ENCODE measurements at regions not wholly inside any gene's neighbourhood (a gene's known extent, or its start where the extent isn't known, plus 50 kb on each side); places are given as distances from the start of the nearest gene placed in this dataset.
"Not testable (repeated sequence)": the region's sequence is repeated elsewhere in the genome, so short reads cannot be mapped to it uniquely, and the experiment has no call there.

GRCh38 chr9:109653470-109653869 is 126.5 kb upstream of the PALM2AKAP2 start:
- DNase-seq (ENCODE audit: low read depth in 3 of 3, low spot score in 2 of 3): no peak

DNA sequence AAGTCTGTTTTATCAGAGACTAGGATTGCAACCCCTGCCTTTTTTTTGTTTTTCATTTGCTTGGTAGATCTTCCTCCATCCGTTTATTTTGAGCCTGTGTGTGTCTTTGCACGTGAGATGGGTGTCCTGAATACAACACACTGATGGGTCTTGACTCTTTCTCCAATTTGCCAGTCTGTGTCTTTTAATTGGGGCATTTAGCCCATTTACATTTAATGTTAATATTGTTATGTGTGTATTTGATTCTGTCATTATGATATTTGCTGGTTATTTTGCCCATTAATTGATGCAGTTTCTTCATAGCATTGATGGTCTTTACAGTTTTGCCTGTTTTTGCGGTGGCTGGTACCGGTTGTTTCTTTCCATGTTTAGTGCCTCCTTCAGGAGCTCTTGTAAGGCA is 116.0 kb upstream of the PALM2AKAP2 start:
- not testable (repeated sequence) for DNase-seq (ENCODE audit: low read depth in 3 of 3, low spot score in 2 of 3)

- DNase-seq (ENCODE audit: low read depth in 3 of 3, low spot score in 2 of 3): not testable (repeated sequence)
These were observed 114.3 kb upstream of the PALM2AKAP2 start for GRCh38 chr9:109665736-109666135.

- DNase-seq (ENCODE audit: low read depth in 3 of 3, low spot score in 2 of 3): no peak
These were observed 98.7 kb upstream of the PALM2AKAP2 start for GRCh38 chr9:109681301-109681700.

- no peak for DNase-seq (ENCODE audit: low read depth in 3 of 3, low spot score in 2 of 3)
These were observed 97.8 kb upstream of the PALM2AKAP2 start for GRCh38 chr9:109682227-109682626.

DNA sequence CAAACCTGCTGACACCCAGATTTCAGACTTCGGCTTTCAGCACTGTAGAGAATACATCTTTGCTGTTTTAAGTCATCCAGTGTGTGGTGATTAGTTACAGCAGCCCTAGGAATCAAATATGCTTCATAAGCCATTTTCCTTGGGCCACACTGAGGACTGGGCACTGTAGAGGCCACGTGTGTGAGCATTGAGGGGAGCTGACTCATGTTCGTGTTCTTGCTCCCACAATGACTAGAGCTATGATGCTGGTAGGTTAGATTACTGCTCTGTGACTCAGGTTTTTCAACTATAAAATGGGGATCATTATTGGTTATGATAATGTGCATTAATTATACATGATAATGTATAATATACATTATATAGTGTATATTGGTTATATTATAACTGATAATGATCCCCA is 96.5 kb upstream of the PALM2AKAP2 start:
- no peak for DNase-seq (ENCODE audit: low read depth in 3 of 3, low spot score in 2 of 3)

DNA sequence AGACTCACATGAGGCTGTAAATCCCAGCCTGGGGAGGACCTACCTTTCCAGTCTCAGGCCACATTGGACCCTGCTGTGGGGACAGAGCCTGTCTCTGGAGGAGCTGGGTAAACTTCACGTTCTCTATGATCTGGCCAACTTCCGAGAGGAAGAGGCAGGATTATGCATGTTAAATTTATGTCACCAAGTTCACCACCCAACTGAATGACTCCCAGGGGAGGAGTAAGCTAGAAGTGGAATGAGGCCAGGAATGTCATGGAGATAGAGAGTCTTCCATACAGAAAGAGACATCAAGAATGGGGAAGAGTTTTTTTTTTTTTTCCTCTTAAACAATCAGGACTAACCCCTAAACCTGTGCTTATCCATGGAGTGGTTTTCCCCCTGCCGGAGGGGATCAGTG is 90.3 kb upstream of the PALM2AKAP2 start:
- DNase-seq (ENCODE audit: low read depth in 3 of 3, low spot score in 2 of 3): no peak

- DNase-seq (ENCODE audit: low read depth in 3 of 3, low spot score in 2 of 3): no peak
These were observed 81.0 kb upstream of the PALM2AKAP2 start for GRCh38 chr9:109699019-109699418.

DNA sequence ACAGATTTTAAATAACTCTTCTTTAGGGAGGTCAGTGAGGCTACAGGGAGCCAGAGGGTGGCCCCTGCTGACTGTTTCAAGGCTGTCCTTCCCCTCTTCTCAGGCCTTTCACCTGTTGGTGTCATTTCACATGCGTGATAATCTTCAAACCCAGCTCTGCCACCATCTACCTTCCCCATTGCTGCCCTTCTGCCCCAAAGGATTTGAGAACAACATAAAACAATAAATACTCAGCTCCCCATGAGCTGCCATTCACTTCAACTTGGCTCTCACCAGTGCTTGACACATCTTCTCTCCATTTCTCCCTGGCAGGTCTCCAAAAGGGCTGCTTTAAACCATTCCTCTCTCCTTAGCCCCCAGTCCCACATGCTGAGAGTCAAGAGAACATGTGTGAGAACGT is 75.5 kb upstream of the PALM2AKAP2 start:
- no peak for DNase-seq (ENCODE audit: low read depth in 3 of 3, low spot score in 2 of 3)

DNA sequence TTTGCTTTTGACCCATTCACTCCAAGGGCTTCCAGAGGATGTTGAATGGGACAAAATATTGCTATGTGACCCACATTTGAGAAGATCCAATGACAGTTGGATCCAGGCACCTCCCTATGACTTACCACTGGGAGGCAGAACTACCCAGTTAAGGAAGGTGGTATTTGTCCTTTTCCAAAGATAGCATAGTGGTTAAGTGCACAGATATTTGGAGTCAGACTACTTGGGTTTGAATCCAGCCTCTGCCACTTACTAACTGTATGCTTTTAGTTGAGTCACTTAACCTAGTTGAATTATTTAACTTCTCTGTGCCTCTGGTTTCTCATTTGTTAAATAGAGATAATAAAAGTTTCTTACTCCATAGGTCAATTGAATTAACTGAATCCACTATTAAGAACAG is 74.5 kb upstream of the PALM2AKAP2 start:
- no peak for DNase-seq (ENCODE audit: low read depth in 3 of 3, low spot score in 2 of 3)

DNA sequence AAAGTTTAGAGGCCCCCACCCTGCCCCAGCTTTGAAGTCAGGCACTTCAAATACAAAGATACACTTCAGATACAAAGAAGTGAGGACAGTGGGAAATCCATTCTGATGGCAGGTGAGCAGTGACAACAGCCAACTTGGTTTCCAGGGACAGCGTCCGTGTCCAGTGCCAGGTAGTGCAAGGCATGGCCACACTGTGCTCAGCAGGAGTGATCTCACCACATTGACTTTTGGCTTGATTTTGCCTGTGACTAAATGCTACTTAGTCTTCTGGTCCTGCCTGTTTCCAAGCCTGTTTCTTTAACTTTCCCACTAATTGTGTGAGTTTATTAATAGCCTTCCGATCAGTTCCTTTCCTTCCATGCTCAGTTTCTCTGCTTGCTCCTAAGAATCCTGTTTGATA is 72.6 kb upstream of the PALM2AKAP2 start:
- no peak for DNase-seq (ENCODE audit: low read depth in 3 of 3, low spot score in 2 of 3)

DNA sequence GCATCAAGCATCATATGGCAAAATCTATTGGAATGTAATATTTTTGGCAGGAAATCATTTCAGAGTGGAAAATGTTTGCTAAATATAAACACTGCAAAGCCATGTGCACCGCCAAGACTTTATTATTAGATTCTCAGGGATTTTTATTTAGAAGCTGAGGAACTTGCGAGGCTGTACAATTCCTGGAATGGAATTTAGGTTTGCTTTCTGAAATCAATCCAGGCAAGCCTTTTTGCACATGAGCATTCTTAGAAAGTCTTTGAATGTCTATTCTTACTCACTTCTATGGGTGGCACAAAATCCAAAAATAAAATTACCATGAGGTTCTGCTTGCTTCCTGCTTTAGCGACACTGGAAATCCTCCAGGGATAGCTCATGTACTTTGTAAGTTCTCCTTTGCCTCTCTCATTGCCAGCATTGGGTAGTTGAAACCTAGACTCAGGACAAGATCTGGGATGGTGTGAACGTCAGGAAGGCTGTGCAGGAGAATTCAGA is 71.5 kb upstream of the PALM2AKAP2 start:
- DNase-seq (ENCODE audit: low read depth in 3 of 3, low spot score in 2 of 3): no peak

GRCh38 chr9:109709866-109710265 is 70.1 kb upstream of the PALM2AKAP2 start:
- no peak for DNase-seq (ENCODE audit: low read depth in 3 of 3, low spot score in 2 of 3)

- DNase-seq (ENCODE audit: low read depth in 3 of 3, low spot score in 2 of 3): no peak
These were observed 69.2 kb upstream of the PALM2AKAP2 start for GRCh38 chr9:109710830-109711229.

GRCh38 chr9:109715344-109715743 is 64.7 kb upstream of the PALM2AKAP2 start:
- DNase-seq (ENCODE audit: low read depth in 3 of 3, low spot score in 2 of 3): no peak

GRCh38 chr9:109716631-109717030 is 63.4 kb upstream of the PALM2AKAP2 start:
- no peak for DNase-seq (ENCODE audit: low read depth in 3 of 3, low spot score in 2 of 3)

GRCh38 chr9:109717342-109717741 is 62.7 kb upstream of the PALM2AKAP2 start:
- no peak for DNase-seq (ENCODE audit: low read depth in 3 of 3, low spot score in 2 of 3)

DNA sequence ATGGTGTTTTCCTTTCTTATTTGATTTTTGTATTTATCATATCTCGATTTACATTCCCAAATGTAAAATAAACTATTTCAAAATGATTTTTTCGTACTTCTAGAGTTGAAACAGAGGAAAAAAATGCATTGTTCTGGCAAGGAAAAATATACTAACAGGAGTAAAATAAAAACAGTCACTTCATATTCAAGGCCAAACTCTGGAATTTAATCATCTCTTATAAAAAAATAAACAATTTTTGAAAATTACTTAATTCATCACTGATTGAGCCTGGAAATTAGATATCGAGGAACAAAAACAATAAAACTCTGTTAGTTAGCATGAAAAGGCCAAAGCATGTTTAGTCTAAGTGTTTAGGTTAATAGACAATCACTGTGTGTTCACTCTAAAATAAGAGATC is 61.1 kb upstream of the PALM2AKAP2 start:
- no peak for DNase-seq (ENCODE audit: low read depth in 3 of 3, low spot score in 2 of 3)

DNA sequence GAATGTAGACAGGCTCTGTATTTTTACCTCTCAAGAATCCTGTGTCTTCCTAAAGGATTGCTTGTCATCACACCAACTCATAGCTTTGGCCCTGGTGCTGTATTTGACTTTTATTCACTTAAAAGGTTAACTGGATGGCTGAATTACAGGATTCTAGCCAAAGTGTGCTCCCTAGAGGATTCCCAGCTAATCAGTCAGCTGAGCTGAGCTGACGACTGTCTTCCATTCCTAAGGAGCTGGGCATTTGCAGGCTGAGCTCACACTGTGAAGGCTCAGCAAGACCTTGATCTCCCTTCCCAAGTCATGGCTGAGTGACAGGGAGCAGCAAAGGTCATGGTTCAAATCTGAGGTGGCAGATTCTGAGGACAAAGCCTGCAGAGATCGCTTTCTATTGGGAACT is 59.0 kb upstream of the PALM2AKAP2 start:
- no peak for DNase-seq (ENCODE audit: low read depth in 3 of 3, low spot score in 2 of 3)

- DNase-seq (ENCODE audit: low read depth in 3 of 3, low spot score in 2 of 3): no peak
These were observed 58.0 kb upstream of the PALM2AKAP2 start for GRCh38 chr9:109722007-109722406.

DNA sequence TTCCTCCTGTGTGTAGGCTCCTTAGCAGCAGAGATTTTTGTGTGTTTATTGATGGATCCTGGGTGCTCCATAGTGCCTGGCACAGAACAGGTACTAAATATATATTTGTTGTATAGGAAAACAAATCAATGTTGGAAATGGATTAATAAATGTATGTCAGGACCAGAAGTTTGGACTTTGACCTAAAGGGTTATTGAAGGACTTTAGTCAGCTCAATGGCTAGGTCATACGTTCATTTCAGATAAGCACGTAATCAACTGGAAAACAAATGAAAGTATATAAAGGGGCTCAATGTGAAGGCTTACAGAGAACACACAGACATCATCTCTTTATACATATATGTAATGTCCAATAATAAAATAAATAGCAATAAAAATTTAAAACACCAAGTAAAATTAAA is 56.2 kb upstream of the PALM2AKAP2 start:
- DNase-seq (ENCODE audit: low read depth in 3 of 3, low spot score in 2 of 3): no peak

- DNase-seq (ENCODE audit: low read depth in 3 of 3, low spot score in 2 of 3): no peak
These were observed 54.5 kb upstream of the PALM2AKAP2 start for GRCh38 chr9:109725460-109725859.

- DNase-seq (ENCODE audit: low read depth in 3 of 3, low spot score in 2 of 3): no peak
These were observed 53.9 kb upstream of the PALM2AKAP2 start for GRCh38 chr9:109726119-109726518.

All from right renal cortex interstitium (tissue), 3 donors.